Fibroblast of villous mesenchyme (primary cell): ENCODE measurements at regions not wholly inside any gene's neighbourhood (a gene's known extent, or its start where the extent isn't known, plus 50 kb on each side); places are given as distances from the start of the nearest gene placed in this dataset.

ENCODE experiments used
- DNase-seq: peaks from one replicate; pipeline ENCODE4 v3.0.0-alpha.2; 2010; ENCODE audit warnings: low read depth
- H3K4me3 ChIP-seq: 2 replicates; pipeline ENCODE4 v1.5.1; 2011; ENCODE audit warnings: low read depth, mild to moderate bottlenecking, low read length
- CTCF ChIP-seq: IDR thresholded peaks from 2 replicates; pipeline ENCODE4 v1.5.1; 2012; ENCODE audit warnings: low read depth, mild to moderate bottlenecking, low read length; ENCODE audit not compliant: insufficient read depth

- no peak for DNase-seq
- no peak overlapping the region for H3K4me3 ChIP-seq
- TF ChIP-seq CTCF = no peak
Observed at GRCh38 chr2:66382091-66382490, 52.8 kb upstream of the MEIS1 start.

- no peak for DNase-seq
- H3K4me3 ChIP-seq = no peak overlapping the region
- TF ChIP-seq CTCF = no peak
Observed at GRCh38 chr2:66379473-66379872, 55.5 kb upstream of the MEIS1 start.

GRCh38 chr2:66377832-66378231, 57.1 kb upstream of the MEIS1 start:
- TF ChIP-seq CTCF = no peak
- H3K4me3 ChIP-seq = no peak overlapping the region
- DNase-seq = no peak

- H3K4me3 ChIP-seq = no peak overlapping the region
- DNase-seq = no peak
- TF ChIP-seq CTCF = no peak
Observed at GRCh38 chr2:66370824-66371223, 64.1 kb upstream of the MEIS1 start.

- no peak overlapping the region for H3K4me3 ChIP-seq
- no peak for DNase-seq
- TF ChIP-seq CTCF = no peak
Observed at GRCh38 chr2:66366619-66367018, 68.3 kb upstream of the MEIS1 start.

GRCh38 chr2:66364495-66365333, 70.2 kb upstream of the MEIS1 start:
- no peak overlapping the region for H3K4me3 ChIP-seq
- no peak for TF ChIP-seq CTCF
- DNase-seq = peak; percentile 95

GRCh38 chr2:66362701-66363100, 72.2 kb upstream of the MEIS1 start:
- TF ChIP-seq CTCF = no peak
- H3K4me3 ChIP-seq = no peak overlapping the region
- no peak for DNase-seq
